ENCODE measurements at regions not wholly inside any gene's neighbourhood (a gene's known extent, or its start where the extent isn't known, plus 50 kb on each side); places are given as distances from the start of the nearest gene placed in this dataset.

- 0% methylated on average over 1 of the region's 1 CpG for WGBS (ENCODE audit: insufficient coverage, low coverage, missing lambda C conversion rate)
- no peak for TF ChIP-seq KLF10 (CRISPR knock-in tag; IDR thresholded peaks at IDR 0.05)
- no peak for TF ChIP-seq ARID1B (IDR thresholded peaks at IDR 0.05)
- TF ChIP-seq, protein P1, sequence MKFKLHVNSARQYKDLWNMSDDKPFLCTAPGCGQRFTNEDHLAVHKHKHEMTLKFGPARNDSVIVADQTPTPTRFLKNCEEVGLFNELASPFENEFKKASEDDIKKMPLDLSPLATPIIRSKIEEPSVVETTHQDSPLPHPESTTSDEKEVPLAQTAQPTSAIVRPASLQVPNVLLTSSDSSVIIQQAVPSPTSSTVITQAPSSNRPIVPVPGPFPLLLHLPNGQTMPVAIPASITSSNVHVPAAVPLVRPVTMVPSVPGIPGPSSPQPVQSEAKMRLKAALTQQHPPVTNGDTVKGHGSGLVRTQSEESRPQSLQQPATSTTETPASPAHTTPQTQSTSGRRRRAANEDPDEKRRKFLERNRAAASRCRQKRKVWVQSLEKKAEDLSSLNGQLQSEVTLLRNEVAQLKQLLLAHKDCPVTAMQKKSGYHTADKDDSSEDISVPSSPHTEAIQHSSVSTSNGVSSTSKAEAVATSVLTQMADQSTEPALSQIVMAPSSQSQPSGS (CRISPR knock-in tag; IDR thresholded peaks at IDR 0.05), result no peak
- TF ChIP-seq ZNF699 (CRISPR knock-in tag; IDR thresholded peaks at IDR 0.05; ENCODE audit: insufficient replicate concordance), result no peak
- TF ChIP-seq, protein P2, sequence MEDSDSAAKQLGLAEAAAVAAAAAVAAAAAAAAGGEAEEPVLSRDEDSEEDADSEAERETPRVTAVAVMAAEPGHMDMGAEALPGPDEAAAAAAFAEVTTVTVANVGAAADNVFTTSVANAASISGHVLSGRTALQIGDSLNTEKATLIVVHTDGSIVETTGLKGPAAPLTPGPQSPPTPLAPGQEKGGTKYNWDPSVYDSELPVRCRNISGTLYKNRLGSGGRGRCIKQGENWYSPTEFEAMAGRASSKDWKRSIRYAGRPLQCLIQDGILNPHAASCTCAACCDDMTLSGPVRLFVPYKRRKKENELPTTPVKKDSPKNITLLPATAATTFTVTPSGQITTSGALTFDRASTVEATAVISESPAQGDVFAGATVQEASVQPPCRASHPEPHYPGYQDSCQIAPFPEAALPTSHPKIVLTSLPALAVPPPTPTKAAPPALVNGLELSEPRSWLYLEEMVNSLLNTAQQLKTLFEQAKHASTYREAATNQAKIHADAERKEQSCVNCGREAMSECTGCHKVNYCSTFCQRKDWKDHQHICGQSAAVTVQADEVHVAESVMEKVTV (CRISPR knock-in tag; IDR thresholded peaks at IDR 0.05), result no peak
- no peak for TF ChIP-seq POLR2AphosphoS5 (IDR thresholded peaks at IDR 0.05; ENCODE audit: control insufficient read depth, insufficient read depth, low read depth, low read length)
- no peak for TF ChIP-seq TFAP4 (CRISPR knock-in tag; IDR thresholded peaks at IDR 0.05; ENCODE audit: borderline replicate concordance)
- TF ChIP-seq WHSC1 (IDR thresholded peaks at IDR 0.05; ENCODE audit: low read length), result no peak
- no peak for TF ChIP-seq ZNF764 (CRISPR knock-in tag; IDR thresholded peaks at IDR 0.05; ENCODE audit: low read depth)
- no peak for TF ChIP-seq NFE2L1 (tag; IDR thresholded peaks at IDR 0.05; ENCODE audit: borderline replicate concordance, low read depth)
- no peak for TF ChIP-seq PTRF (tag; IDR thresholded peaks at IDR 0.05)
- TF ChIP-seq TRIM28 (IDR thresholded peaks at IDR 0.05), result no peak
- TF ChIP-seq ZBTB7A (IDR thresholded peaks at IDR 0.05; ENCODE audit: borderline replicate concordance, control insufficient read depth, low read depth, low read length), result no peak
- no TSS peak for BruUV-seq (replicated peaks)
- Histone ChIP-seq H4K20me1 (replicated peaks; ENCODE audit: control insufficient read depth, insufficient read depth, low read length) (no peaks in the 10 kb centered on the region), H3K9me3 (replicated peaks; ENCODE audit: control insufficient read depth, insufficient read depth, low read depth, low read length) (no peaks in the 10 kb centered on the region), H3K4me1 (replicated peaks in 1 of 2; ENCODE audit: control insufficient read depth in 2 of 2, insufficient read depth in 2 of 2, low read length in 2 of 2) (no peaks in the 10 kb centered on the region), H3K27me3 (ENCODE audit: control insufficient read depth in 2 of 2, insufficient read depth in 2 of 2, low read length in 2 of 2) (no peaks in the 10 kb centered on the region), H3K9ac (ENCODE audit: insufficient read depth in 1 of 2, low read depth in 2 of 2, low read length in 2 of 2) (no peak overlapping the region), H3K4me2 (ENCODE audit: insufficient read depth, low read length) (no peak overlapping the region), H3K27ac (ENCODE audit: extremely low read depth, low read depth, low read length) (no peak overlapping the region), H3K9me1 (ENCODE audit: control insufficient read depth, insufficient read depth, low read length) (no peaks in the 10 kb centered on the region), H3K4me3 (no peak overlapping the region), H3K36me3 (ENCODE audit: control insufficient read depth, insufficient read depth, low read length) (no peaks in the 10 kb centered on the region), H2AFZ (ENCODE audit: low read depth, low read length) (no peak overlapping the region), H3K79me2 (ENCODE audit: control insufficient read depth, insufficient read depth, low read length) (no peaks in the 10 kb centered on the region)
- no peak for ATAC-seq
- intact Hi-C loops (cut with micrococcal nuclease), result no loop called here
- CTCF ChIA-PET (ENCODE audit: low intra/inter-chr PET ratio), result no interaction called here
- in situ Hi-C loops (cut with MboI), result no loop called here
- POLR2A ChIA-PET, result no interaction called here
- no peak for FAIRE-seq
- DNase-seq (ENCODE audit: extremely low read depth in 1 of 4, low spot score in 3 of 4), result no peak
Observed at GRCh38 chr1:240018617-240019016, 73.1 kb upstream of the FMN2 start.

Measured in K562 (cell line).